DND-41 (cell line): ENCODE measurements at regions not wholly inside any gene's neighbourhood (a gene's known extent, or its start where the extent isn't known, plus 50 kb on each side); places are given as distances from the start of the nearest gene placed in this dataset.

Source experiments
- EZH2 ChIP-seq: IDR thresholded peaks from 3 replicates; pipeline ENCODE4 v1.6.1; 2012; ENCODE audit warnings: borderline replicate concordance, low read depth, mild to moderate bottlenecking, moderate library complexity, low read length, inconsistent platforms; ENCODE audit not compliant: severe bottlenecking
- TF ChIP-seq, protein P1 (sequence below): IDR thresholded peaks from 2 replicates; pipeline ENCODE4 v1.5.1; 2012; ENCODE audit warnings: borderline replicate concordance, low read length, moderate library complexity, mild to moderate bottlenecking; ENCODE audit not compliant: poor library complexity, severe bottlenecking; ENCODE audit errors: extremely low read depth

DNA sequence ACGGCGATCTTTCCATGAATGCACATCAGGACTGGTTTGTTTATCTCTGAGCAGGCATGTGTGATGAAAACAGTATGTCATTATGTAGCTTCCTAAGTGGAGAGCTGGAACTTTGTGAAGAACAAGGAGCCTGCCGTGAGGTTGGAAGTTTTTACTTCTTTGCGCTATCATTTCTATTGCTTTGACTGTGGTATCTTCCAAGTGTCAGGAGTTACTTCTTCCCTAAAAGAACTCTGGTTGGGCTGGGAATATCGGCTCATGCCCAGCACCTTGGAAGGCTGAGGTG lies 167.4 kb upstream of the AHR start:
- TF ChIP-seq, protein P1, sequence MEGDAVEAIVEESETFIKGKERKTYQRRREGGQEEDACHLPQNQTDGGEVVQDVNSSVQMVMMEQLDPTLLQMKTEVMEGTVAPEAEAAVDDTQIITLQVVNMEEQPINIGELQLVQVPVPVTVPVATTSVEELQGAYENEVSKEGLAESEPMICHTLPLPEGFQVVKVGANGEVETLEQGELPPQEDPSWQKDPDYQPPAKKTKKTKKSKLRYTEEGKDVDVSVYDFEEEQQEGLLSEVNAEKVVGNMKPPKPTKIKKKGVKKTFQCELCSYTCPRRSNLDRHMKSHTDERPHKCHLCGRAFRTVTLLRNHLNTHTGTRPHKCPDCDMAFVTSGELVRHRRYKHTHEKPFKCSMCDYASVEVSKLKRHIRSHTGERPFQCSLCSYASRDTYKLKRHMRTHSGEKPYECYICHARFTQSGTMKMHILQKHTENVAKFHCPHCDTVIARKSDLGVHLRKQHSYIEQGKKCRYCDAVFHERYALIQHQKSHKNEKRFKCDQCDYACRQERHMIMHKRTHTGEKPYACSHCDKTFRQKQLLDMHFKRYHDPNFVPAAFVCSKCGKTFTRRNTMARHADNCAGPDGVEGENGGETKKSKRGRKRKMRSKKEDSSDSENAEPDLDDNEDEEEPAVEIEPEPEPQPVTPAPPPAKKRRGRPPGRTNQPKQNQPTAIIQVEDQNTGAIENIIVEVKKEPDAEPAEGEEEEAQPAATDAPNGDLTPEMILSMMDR: no peak
- TF ChIP-seq EZH2: no peak
